ENCODE measurements at regions not wholly inside any gene's neighbourhood (a gene's known extent, or its start where the extent isn't known, plus 50 kb on each side); places are given as distances from the start of the nearest gene placed in this dataset.

DNA sequence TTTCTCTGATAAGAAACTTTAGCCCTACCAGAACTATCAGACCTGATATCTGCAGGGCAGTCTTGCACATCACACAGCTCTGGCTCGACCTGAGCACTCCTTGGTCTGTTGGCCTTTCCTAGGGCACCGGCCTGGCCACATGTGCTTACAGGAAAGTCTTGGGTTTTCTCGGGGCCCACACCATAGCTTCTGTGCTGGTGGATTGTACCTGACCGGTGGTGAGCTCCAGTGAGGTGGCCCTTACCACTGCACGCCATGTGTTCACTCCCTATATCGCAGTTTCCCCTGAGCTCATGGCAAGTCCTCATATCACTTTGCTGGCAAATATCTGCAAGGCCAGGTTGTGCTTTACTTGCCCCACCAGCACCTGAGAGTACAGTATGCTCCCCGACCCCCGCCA lies 2637.4 kb downstream of the ARAP2 start:
- Histone ChIP-seq H3K27me3 (ENCODE audit: insufficient read depth, low read length) (no peaks in the 10 kb centered on the region), H2AFZ (ENCODE audit: low read length) (no peak overlapping the region), H4K20me1 (ENCODE audit: control insufficient read depth, insufficient read depth, insufficient read length) (no peaks in the 10 kb centered on the region), H3K56ac (ENCODE audit: insufficient read length, low read depth, low read length) (no peak overlapping the region), H3K9ac (ENCODE audit: extremely low read depth, insufficient read length, low read length) (no peak overlapping the region), H3K23ac (ENCODE audit: insufficient read length, low read depth, low read length) (no peak overlapping the region), H3K14ac (ENCODE audit: insufficient read depth, low read length) (no peak overlapping the region), H2BK120ac (ENCODE audit: low read depth, low read length, poor library complexity, severe bottlenecking) (no peak overlapping the region), H4K91ac (ENCODE audit: insufficient read length, low read depth, low read length) (no peak overlapping the region), H3K27ac (ENCODE audit: insufficient read length, low read depth, low read length) (no peak overlapping the region), H3K18ac (ENCODE audit: insufficient read length, low read depth, low read length) (no peak overlapping the region), H3K4ac (ENCODE audit: low read depth, low read length) (no peak overlapping the region), H4K5ac (ENCODE audit: insufficient read length, low read depth, low read length) (no peak overlapping the region), H2BK5ac (ENCODE audit: insufficient read length, low read length) (no peak overlapping the region), H3K79me1 (ENCODE audit: insufficient read depth, low read depth, low read length, poor library complexity, severe bottlenecking) (no peaks in the 10 kb centered on the region), H3K9me3 (ENCODE audit: control insufficient read depth, low read depth, low read length) (peaks cover 8% of the 10 kb centered on the region), H2BK12ac (ENCODE audit: insufficient read length, low read depth, low read length) (no peak overlapping the region), H4K8ac (replicated peaks; ENCODE audit: insufficient read length, low read depth, low read length) (no peak overlapping the region), H2BK15ac (ENCODE audit: low read depth, low read length) (no peak overlapping the region), H3T11ph (ENCODE audit: low read length) (no peak overlapping the region), H2BK20ac (ENCODE audit: low read depth, low read length, poor library complexity, severe bottlenecking) (no peak overlapping the region), H3K23me2 (ENCODE audit: insufficient read length, low read depth, low read length, poor library complexity, severe bottlenecking) (no peaks in the 10 kb centered on the region), H3K4me2 (ENCODE audit: insufficient read depth, insufficient read length, low read length) (no peak overlapping the region), H3K4me1 (ENCODE audit: insufficient read depth, low read length) (no peaks in the 10 kb centered on the region), H3K79me2 (ENCODE audit: insufficient read depth, low read length) (no peaks in the 10 kb centered on the region), H2AK5ac (ENCODE audit: insufficient read length, low read length) (no peak overlapping the region)
- Mint-ChIP-seq H3K36me3 (ENCODE audit: insufficient read depth in 1 of 3, low read depth in 3 of 3) (peaks cover 26 to 57% (median 26%) of the 10 kb centered on the region in 3 experiments), H3K27me3 (ENCODE audit: low read depth) (no peaks in the 10 kb centered on the region; the same call in 1 of the 2 replicates), H3K9me3 (peaks cover 53 to 64% of the 10 kb centered on the region in 2 experiments), H3K27ac (no peak overlapping the region), H3K4me1 (no peaks in the 10 kb centered on the region), H3K4me3 (no peak overlapping the region)
- DNase-seq, result no peak
- no peak for TF ChIP-seq CTCF (conservative IDR thresholded peaks at IDR 0.05)
- no CpG with 5 or more reads among the region's 8 CpGs for WGBS (ENCODE audit: extremely low coverage, insufficient read length, low lambda C conversion rate)

Measured in H9 (cell line).